Fibroblast of lung (primary cell): ENCODE measurements at regions not wholly inside any gene's neighbourhood (a gene's known extent, or its start where the extent isn't known, plus 50 kb on each side); places are given as distances from the start of the nearest gene placed in this dataset.

ENCODE experiments used
- CTCF ChIP-seq, 2 donors: IDR thresholded peaks in 1 of 2; conservative IDR thresholded peaks in 1 of 2; 1 replicate in 1 of 2; 2 replicates in 1 of 2; pipeline ENCODE4 v1.5.1; 2011 to 2012; ENCODE audit warnings: low read length in 2 of 2, control low read depth in 1 of 2, inconsistent platforms in 1 of 2, low read depth in 1 of 2, mild to moderate bottlenecking in 1 of 2
- EZH2 ChIP-seq: IDR thresholded peaks from 2 replicates; pipeline ENCODE4 v1.5.1; 2012; ENCODE audit warnings: low read length, control low read depth, mild to moderate bottlenecking; ENCODE audit errors: missing control alignments

- TF ChIP-seq CTCF (conservative IDR thresholded peaks at IDR 0.05 in 1 of 2, IDR thresholded peaks at IDR 0.05 in 1 of 2; ENCODE audit: low read depth in 1 of 2, low read length in 2 of 2) = no peak
- TF ChIP-seq EZH2 = no peak
These were observed 847.7 kb downstream of the EPHA3 start for GRCh38 chr3:89955156-89955555.
